ENCODE measurements at regions not wholly inside any gene's neighbourhood (a gene's known extent, or its start where the extent isn't known, plus 50 kb on each side); places are given as distances from the start of the nearest gene placed in this dataset.

DNA sequence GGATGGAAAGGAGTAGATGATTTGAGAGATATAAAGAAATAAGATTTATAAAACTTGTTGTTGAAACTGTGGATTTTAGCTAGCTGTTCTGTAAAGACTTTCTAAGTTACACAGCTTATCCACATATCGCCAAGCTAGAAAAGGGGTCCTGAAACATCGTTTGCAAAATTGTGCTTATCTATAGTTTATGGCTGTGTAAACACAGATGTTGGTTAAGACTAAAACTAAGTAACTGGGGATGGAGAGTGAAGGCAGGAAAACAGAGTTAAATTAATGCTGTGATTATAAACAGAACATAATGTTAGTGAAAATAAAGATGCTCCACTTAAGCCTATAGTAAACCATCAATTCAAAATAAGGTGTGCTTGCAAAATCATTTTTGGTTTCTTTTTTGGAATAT is 311.3 kb upstream of the DDHD1 start:
- DNase-seq (ENCODE audit: low read depth): no peak

DNA sequence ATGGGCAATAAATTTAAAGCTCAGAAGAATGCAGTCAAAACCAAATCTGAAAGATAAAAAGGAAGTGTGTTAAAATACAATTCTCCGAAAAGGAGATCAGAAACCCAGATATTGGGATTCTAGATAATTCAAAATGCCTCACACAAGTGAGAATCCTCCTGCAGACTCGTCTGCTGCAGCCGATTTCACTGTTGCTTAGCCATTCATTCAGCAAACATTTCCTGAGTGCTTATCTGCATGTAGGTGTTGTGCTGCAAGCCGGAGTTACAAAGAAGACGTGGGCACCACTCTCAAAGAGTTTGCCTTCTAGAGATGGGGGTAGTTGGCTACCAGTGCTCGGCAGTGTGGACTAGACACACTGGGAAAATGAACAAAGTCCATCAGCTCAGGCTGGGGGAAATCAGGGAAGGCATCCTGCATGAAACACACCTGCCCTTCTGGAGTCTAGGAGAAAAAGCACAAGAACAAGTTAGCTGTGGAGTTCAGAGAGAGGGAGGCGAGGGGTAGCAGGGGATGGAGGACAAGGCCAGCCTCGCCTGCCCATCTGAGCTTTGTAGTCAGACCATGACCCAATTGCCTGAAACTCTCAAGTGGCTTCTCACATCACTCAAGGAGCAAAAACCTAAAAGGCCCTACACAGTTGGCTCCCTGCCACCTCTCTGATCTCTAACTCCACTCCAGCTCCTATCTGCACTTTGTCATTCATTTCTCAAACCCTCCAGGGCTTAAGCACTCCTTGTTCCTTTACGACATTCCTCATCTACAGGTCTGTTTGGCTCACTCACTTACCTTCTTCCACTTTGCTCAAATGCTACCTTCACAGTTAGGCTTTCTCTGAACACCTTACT is 310.0 kb upstream of the DDHD1 start:
- DNase-seq (ENCODE audit: low read depth): no peak

DNA sequence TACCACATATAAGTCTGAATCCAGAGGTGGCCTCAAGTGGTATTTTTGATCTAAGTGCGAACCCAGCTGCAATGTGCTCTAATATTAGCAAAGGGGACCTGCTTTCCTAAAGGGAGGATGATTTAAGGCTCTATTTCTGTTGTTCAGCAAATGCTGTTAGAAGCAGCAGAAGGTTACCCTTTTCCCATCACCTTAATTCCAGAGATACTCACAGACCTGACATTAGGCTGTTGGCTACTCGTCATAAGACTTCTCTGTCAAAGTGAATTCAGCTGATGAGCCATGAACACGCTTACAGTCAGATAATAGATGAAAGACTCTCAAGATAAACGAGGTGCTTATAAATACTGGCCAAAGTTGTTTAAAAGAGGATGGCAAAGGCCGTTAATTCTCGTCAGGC is 308.7 kb upstream of the DDHD1 start:
- DNase-seq (ENCODE audit: low read depth): no peak

DNA sequence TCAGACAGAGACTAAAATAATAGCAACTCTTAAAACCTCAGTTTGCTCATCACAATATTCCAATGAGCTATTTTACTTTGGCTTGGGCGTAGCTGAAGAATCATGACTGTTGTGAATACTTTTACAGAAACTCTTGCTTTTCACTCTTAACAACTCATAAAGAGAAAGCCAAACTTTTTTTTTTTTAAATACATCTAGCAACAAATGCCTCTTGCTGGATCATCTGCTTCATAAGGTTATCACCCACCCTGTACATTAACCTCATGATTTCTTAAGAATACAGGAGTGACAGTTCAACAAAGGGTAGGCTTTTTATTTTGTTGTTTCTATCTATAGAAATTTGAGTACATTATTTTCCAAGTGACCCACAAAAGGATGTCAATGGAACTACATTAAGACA is 307.4 kb upstream of the DDHD1 start:
- no peak for DNase-seq (ENCODE audit: low read depth)

DNA sequence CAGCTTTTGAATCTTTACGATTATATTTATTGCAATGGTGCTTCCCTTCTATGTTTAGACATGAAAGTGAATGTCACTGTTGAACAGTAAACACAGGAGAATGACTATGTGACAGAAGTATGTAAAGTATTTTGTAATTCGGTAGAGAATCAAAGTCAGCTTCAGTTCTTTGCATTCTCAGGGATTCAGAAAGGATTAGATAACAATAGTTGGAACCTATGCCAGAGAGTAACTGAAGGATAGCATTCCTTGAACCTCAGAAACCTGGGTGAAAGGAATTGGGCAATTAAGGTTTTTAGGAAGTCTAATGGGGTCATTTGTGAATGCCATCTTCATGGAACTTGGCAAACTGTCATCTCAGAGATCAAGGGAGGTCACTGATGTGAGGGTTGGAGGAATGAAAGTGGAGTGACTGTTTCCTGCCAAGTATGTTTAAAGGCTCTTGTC is 305.3 kb upstream of the DDHD1 start:
- peak; percentile 52 for DNase-seq (ENCODE audit: low read depth)

DNA sequence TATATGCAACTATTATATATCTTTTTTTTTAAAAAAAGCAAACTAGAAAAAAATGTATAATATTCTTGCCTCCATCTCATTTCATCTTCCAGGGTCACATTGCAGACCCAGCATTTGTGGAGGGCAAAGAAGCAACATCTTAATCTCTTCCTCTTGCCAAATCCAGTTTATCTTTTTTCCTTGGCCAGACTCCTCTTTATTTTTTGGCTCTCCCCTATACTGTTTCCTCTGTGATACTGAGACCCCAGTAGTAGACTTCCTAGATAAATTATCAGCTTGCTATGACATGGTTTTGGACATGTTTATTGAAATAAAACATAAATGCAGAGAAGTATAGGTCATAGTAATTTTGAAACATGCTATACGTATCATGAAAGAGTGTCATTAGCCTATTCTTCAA is 303.8 kb upstream of the DDHD1 start:
- no peak for DNase-seq (ENCODE audit: low read depth)

DNA sequence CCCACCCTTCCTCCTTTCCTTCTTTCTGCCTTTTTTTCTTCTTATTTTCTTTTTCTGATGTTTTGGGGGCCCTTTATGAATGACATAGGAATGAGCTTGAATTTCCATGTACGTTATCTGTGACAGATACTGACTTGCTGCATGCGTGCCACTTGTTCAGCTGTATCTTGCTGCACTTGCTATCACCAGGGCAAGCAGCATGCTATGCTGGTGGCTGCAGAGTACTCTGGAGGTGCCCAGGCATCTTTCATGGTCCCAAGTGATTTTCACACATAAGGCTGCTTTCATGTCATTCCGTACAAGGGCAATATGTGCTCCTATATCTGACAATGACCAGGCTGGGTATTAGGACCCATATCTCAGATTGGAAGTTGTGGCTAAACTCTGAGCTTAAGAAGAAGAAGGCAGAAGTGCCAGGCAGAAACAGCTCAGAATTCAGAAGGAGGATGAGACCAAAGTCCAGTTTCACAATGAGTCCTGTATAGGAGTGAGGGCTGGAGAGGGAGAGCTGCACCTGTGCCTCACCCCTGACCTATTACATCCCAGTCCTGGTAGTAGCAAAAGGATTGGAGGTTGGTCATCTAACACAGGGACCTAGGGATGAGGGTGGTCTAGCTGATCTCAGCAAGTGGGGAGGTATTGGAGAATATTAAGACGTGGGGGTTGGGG is 299.0 kb upstream of the DDHD1 start:
- no peak for DNase-seq (ENCODE audit: low read depth)

DNA sequence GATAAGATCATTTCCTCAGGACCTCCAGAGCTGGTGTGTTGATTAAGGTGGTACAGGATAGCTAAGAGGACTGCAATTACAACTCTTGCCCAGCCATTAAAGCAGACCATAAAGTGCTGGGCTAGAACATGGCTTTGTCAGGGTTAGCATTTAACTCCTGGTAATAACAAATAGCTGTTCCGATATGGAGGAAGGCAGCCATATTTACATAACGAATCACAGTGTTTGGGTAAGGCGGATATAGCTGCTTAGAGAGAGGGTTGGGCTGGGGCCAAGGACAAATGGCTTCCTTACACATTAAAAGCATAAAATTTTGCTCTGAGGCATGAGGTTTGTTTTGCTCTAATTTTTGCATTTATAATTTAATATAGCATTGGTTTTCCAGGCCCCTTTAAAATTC is 297.7 kb upstream of the DDHD1 start:
- DNase-seq (ENCODE audit: low read depth): peak; percentile 15

DNA sequence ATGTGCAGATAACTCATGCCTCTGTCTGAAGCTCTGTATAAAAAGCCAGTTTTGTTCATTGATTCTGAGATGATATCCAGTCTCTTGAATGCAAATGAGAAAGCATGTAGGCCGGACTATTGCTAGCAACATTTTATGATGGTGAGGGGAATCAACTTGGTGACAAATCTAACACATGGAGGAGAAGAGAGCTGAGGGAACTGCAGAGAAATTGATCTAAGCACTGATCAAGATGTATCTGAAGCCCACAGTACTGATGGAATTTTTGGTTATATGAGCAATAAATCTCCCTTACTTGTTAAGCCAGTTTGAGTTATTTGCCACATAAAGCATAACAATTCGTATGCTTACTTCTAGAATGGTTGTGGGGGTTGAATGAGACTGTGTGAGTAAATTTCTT is 295.6 kb upstream of the DDHD1 start:
- no peak for DNase-seq (ENCODE audit: low read depth)

DNA sequence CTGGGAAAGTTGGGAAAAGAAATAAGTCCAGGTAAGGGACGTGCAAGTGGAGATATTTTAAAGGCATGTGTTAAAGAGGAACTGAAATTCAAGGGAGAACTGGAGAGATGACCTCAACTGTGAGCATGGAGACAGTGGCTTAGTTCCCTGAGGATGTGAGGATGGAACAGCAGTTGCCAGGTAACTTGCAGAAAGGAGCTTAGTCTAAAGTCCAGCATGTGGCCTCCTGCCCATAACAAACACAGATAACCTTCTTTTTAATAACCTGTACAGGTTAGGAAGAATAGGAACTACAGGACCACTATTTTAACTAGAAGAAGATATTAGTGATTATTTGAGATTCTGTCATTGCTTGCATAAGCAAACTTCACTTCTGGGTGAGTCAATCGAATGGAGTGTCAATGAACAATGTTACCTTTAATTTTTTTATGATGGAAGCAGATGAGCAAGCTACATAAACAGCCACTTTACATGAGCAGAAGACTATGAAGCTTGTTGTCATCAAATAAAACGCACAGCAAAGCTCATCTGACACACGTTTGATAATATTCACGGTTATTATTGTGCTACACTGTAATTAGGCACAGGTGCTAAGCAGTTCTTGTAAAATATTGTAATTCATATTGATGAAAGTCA is 291.7 kb upstream of the DDHD1 start:
- DNase-seq (ENCODE audit: low read depth): no peak

DNA sequence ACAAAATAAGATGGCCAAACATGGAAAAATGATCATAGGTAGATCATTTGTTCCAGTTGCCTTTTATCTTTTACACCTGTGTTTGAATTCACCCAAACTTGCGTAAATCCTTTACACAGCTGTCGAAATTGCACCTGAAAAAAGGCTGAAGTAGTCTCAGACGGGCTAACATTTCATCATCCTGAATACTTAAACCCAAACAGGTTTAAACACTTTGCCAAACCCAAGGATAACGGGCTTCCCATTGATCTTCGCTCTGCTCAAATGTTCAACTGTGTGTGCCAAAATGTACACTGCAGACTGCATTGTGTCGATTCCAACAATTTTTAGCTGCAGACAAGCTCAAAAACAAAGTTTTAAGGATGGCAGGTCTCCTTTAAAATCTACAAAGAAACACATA is 288.7 kb upstream of the DDHD1 start:
- DNase-seq (ENCODE audit: low read depth): no peak

DNA sequence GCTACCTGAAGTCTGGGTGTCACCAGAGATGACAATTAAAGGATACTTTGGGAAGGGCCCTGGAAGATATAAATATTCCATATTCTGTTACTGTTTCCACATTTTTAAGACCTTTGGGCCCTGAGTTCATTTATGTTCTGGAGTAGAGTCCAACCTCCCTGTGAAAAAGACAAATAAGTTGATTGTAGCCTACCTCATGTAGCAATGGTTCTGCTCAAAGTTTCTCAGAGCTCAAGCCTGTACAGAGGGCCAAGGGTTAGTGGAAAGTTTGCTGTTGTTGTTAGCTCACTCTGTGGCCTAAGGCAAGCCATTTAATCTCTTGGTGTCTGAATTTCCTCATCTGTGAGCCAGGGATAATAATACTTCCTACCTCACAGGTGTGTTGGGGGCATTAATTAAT is 284.7 kb upstream of the DDHD1 start:
- DNase-seq (ENCODE audit: low read depth): no peak

DNA sequence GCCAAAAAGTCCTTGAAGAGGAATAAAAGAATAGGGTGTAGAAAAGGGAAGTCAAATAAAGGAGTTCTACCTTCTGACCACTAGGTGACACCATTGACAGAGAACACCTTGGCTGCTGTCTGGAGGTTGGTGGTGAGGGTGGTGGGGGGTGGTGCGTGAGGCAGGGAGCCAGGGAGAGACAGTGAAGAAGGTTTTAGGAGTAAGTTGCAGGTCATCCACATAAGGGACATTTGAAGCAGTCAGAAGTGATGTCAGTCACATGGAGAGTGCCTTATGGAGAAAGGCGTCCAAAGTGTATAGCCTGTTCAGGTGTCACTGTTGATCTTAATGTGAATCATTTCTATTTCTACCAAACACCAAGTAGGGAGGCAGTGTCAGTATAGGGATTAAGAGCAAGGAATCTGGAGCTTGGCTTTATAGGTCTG is 279.3 kb upstream of the DDHD1 start:
- DNase-seq (ENCODE audit: low read depth): peak; percentile 55

DNA sequence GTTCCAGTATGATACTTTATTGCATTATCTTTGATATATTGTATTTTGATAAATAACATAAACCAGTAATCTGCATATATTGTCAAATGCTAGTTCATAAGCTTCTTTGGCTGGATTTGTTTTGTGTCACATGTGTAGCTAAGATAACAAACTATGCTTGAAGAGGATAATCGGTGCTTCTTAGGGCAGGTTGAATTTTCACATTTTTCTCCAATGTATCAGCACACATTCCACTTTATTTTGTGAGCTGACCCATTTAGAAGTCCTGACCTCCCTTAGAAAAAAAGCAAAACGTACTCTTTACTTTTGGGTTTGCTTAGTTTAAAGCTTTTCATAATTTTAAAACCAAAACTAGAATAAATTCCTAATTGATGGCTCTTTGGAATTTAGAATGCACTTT is 277.7 kb upstream of the DDHD1 start:
- DNase-seq (ENCODE audit: low read depth): no peak

DNA sequence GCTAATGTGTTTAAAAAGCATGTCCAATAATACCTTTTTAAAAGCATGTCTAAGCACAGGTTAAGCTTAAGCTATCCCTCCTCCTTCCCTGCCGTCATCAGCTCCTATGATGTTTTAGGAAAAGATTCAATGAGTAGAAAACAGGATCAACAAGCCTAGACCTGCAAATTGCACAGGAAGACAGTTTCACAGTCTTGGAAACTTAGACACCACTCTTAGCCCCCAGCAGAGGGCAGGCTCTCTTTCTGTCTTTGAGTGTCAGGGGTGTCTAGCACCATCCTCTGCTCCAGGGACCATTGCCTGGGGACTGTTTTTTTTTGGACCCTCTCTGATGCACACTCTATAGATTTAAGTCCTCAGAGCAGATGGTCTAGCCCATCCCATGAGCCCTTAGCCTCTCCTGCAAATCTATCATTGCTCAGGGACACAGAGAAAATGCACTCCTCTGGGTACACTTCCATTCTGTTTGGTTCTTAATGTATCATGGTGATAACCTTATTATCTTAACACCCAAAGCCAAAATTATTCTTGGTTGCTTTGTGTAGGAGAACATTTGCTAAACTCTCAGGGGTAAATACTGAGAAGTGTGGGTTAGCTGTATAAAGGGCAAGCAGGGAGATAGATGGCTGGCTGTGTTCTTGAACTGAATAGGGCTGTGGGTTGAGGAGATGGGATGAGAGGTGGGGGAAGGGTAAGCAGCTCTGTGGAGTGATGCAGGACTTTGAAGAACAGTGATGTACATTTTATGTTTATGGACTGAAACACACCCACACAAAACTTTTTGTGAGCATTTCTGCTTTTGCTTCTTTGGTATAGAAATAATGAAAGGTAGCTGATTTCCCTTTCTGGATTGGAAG is 259.9 kb upstream of the DDHD1 start:
- DNase-seq (ENCODE audit: low read depth): no peak

DNA sequence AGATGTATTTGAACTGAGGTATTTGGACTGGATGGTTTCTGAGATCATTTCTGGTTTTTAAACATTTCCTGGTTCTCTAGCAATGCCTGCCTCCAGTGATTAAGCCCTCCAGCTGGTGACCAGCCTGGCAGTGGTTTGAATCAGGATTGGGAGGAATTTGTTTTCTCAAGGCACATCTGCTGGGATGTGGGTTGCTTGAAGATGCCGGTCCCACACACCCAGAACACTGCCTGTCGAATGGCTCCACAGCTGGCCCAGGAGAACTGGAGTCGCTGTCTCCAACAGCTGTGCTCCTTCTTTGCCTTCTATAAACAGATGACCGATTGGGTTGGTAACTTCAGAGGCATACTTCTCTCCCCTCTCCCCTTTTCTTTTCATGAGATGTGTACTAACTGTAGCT is 258.0 kb upstream of the DDHD1 start:
- peak; percentile 66 for DNase-seq (ENCODE audit: low read depth)

DNA sequence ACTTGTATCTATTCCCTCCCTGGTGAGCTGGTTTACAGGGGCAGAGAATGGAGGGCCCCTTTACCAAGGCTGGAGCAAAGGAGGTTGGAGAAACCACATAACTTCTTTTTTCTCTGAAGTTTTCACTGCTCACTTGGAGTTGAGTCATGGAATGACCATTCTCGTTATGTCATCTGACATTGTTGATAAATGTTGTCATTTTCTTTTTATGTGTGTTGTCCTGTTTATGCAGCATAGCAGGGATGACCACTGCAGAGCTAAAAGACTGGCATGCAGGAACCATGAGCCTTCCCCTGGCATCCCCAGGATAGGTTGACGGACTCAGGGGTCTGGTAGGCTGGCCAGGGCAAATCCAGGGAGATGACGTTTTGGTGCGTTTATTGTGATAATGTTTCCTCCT is 256.8 kb upstream of the DDHD1 start:
- DNase-seq (ENCODE audit: low read depth): no peak

DNA sequence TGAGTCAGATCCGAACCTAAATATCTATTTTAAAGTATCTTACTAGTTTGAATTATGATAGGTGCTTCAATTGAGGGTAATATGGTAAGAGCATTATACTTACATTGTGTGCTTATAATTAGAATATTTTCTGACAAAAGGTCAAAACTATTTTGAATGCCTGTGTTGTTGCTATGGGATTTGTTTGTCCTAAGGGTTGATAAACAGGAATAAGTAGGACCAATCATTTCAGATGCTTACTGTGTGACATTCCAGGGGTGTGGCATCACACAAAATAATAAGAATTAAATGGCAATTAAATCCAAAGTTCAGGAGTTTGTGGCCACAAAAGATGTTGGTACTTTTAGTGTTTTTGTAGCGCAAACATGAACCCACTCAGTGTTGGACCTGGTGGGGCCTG is 256.2 kb upstream of the DDHD1 start:
- no peak for DNase-seq (ENCODE audit: low read depth)

DNA sequence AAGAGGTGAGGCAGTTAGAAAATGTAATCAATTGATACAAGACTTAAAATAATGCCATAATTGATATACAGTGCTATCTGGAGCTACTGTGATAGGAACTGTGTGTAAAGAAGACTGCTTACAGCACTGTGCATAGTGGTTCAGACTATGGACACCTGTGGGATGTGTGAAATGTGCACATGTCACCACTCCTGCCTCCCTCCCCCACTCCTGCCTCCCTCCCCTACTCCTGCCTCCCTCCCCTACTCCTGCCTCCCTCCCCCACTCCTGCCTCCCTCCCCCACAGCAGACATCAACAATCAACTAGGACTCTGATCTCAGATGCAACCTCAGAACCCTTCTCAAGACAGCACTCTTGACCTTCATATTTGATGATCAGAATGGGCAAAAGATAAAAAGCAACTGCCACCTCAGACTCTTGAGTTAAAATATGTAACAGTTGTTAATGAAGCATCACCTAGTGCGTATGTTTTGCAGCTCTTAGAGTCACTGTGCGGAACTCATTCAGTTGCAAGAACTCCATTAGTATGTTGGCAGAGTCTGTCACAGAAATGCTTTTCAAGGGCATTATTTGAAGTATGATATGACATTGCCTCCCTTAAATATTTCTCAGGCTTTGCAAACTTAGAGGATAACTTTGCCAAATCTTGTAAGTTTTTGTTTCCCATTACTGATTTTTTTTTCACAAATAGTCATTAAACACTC is 255.2 kb upstream of the DDHD1 start:
- no peak for DNase-seq (ENCODE audit: low read depth)

DNA sequence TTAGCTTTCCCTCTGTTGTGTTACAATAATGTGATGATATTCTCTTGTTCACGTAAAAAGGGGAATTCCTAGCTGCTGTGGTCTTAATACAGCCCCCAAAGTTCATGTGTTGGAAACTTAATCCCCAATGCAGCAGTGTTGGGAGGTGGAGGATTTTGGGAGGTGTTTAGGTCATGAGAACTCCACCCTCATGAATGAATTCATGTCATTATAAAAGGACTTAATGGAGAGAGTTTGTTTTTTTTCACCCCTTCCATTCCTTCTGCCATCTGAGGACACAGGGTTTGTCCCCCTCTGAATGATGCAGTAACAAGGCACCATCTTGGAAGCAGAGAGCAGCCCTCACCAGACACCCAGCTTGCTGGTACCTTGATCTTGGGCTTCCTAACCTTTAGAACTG is 253.4 kb upstream of the DDHD1 start:
- DNase-seq (ENCODE audit: low read depth): no peak

DNA sequence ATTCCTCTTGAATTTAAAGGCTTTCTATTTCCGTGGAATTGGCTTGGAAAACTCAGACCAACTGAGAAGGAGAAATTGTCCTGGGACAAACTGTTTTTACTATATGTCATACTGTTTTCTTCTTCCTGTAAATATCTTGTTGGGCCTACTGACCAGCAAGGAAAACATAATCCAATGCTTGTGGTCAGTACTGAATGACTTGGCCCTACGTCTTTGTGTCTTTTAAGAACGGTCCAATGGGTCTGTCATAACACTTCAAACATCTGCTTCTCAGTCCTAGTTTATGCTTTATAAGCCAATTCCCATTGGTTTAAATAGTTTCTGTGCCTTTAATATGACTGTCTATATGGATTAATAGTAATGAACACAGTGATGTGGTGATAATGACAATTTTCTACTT is 248.5 kb upstream of the DDHD1 start:
- no peak for DNase-seq (ENCODE audit: low read depth)
